A549 (cell line): ENCODE measurements at regions not wholly inside any gene's neighbourhood (a gene's known extent, or its start where the extent isn't known, plus 50 kb on each side); places are given as distances from the start of the nearest gene placed in this dataset.

ENCODE experiments used
- ATAC-seq, 2 experiments: fragments of 200-7000 bp in 1 of 2; fragments of >200 bp in 1 of 2; cut with Nextera tagmentation in 1 of 2; cut with Tn5 transposase in 1 of 2; 3 replicates each; pipeline versions ENCODE4 v1.8.0 to v1.9.1; 2018 to 2020; ENCODE audit warnings: mild to moderate bottlenecking in 1 of 2, moderate library complexity in 1 of 2
- CTCF ChIA-PET: fragments of 300-600 bp; sonication (Branson Sonifier 250); formaldehyde crosslinking; extraction: SDS; loops from one replicate; lab custom pipeline; 2021; ENCODE audit warnings: antibody characterized with exemption, inconsistent platforms; lab: Yijun Ruan, JAX
- POLR2A ChIA-PET: fragments of 350-600 bp; formaldehyde crosslinking; extraction: SDS; loops from one replicate; lab custom pipeline; 2021; ENCODE audit warnings: antibody characterized with exemption, inconsistent platforms; lab: Yijun Ruan, JAX
- DNase-seq, 2 experiments: peaks; one replicate each; pipeline versions ENCODE4 v3.0.0 to v3.0.0-alpha.2; 2011 to 2016; ENCODE audit warnings: low read depth in 1 of 2, low spot score in 1 of 2
- FAIRE-seq: peaks from 2 replicates; lab custom pipeline; 2011; peaks lifted over from hg19 to GRCh38; lab: Jason Lieb, UNC
- H3K27ac ChIP-seq, 2 experiments: fragments of >200 bp; sonication (Bioruptor Twin); formaldehyde crosslinking; 3 replicates each; pipeline ENCODE4 v1.5.1; 2016 to 2017
- H3K4me1 ChIP-seq: fragments of >200 bp; sonication (Bioruptor Twin); formaldehyde crosslinking; 3 replicates; pipeline ENCODE4 v1.6.1; 2016
- H3K4me2 ChIP-seq: fragments of >200 bp; sonication (Bioruptor Twin); formaldehyde crosslinking; 3 replicates; pipeline ENCODE4 v1.6.1; 2016
- H3K4me3 ChIP-seq: fragments of >200 bp; sonication (Bioruptor Twin); formaldehyde crosslinking; 3 replicates; pipeline ENCODE4 v1.5.1; 2016
- H3K9me3 ChIP-seq: fragments of >200 bp; sonication (Bioruptor Twin); formaldehyde crosslinking; 3 replicates; pipeline ENCODE4 v1.6.1; 2016
- CBX2 ChIP-seq: fragments of 200-600 bp; sonication (generic); IDR thresholded peaks from 2 replicates; pipeline ENCODE4 v1.6.1; 2016; ENCODE audit warnings: low read depth, mild to moderate bottlenecking, borderline replicate concordance
- ESRRA ChIP-seq: fragments of 150-350 bp; IDR thresholded peaks from 2 replicates; pipeline ENCODE4 v1.6.1; 2014; ENCODE audit warnings: mild to moderate bottlenecking, low read length, borderline replicate concordance
- FOSB ChIP-seq: fragments of 250-450 bp; sonication (Bioruptor Pico); IDR thresholded peaks from 2 replicates; pipeline ENCODE4 v1.5.0; 2020; ENCODE audit warnings: mild to moderate bottlenecking, moderate library complexity
- FOSL2 ChIP-seq, 2 experiments: fragments of 450-650 bp in 1 of 2; fragments of >200 bp in 1 of 2; sonication (Bioruptor Twin) in 1 of 2; formaldehyde crosslinking; IDR thresholded peaks; 2 replicates each; pipeline versions ENCODE4 v1.5.0 to v1.6.1; 2016 to 2020; ENCODE audit warnings: mild to moderate bottlenecking in 1 of 2, moderate library complexity in 1 of 2
- HDAC2 ChIP-seq: fragments of 200-600 bp; sonication (generic); IDR thresholded peaks from 2 replicates; pipeline ENCODE4 v1.6.1; 2016
- HEYL ChIP-seq: fragments of 250-450 bp; sonication (Bioruptor Pico); IDR thresholded peaks from 2 replicates; pipeline ENCODE4 v1.8.0; 2021; ENCODE audit warnings: mild to moderate bottlenecking, moderate library complexity
- HOXA7 ChIP-seq: fragments of 250-450 bp; sonication (Bioruptor Pico); IDR thresholded peaks from 2 replicates; pipeline ENCODE4 v1.5.0; 2020; ENCODE audit warnings: mild to moderate bottlenecking, moderate library complexity
- HOXB5 ChIP-seq: fragments of 250-450 bp; sonication (Bioruptor Pico); IDR thresholded peaks from 2 replicates; pipeline ENCODE4 v1.5.0; 2020; ENCODE audit warnings: mild to moderate bottlenecking, moderate library complexity
- JUN ChIP-seq, 2 experiments: fragments of >200 bp; sonication (Bioruptor Twin); formaldehyde crosslinking; IDR thresholded peaks; 2 replicates in 1 of 2; 3 replicates in 1 of 2; pipeline ENCODE4 v1.6.1; 2016 to 2017
- MYC ChIP-seq: IDR thresholded peaks from 2 replicates; pipeline ENCODE4 v1.6.1; 2012; ENCODE audit warnings: mild to moderate bottlenecking, inconsistent platforms, low read length, improper control_type of control experiment, borderline replicate concordance
- NFE2L2 ChIP-seq: fragments of 150-350 bp; conservative IDR thresholded peaks from 2 replicates; pipeline ENCODE4 v1.6.1; 2014; ENCODE audit warnings: low read length
- NPAS2 ChIP-seq: fragments of 250-450 bp; sonication (Bioruptor Pico); IDR thresholded peaks from 2 replicates; pipeline ENCODE4 v1.8.0; 2022; ENCODE audit warnings: mild to moderate bottlenecking, moderate library complexity, borderline replicate concordance
- NR3C1 ChIP-seq: fragments of >200 bp; sonication (Bioruptor Twin); formaldehyde crosslinking; IDR thresholded peaks from 3 replicates; pipeline ENCODE4 v1.6.1; 2017
- PHF8 ChIP-seq: fragments of 200-600 bp; sonication (generic); IDR thresholded peaks from 2 replicates; pipeline ENCODE4 v1.6.1; 2016; ENCODE audit warnings: low read depth, mild to moderate bottlenecking, antibody characterized with exemption, moderate library complexity, borderline replicate concordance
- RCOR1 ChIP-seq: fragments of 150-350 bp; IDR thresholded peaks from 2 replicates; pipeline ENCODE4 v1.6.1; 2014; ENCODE audit warnings: antibody characterized with exemption, low read length, low read depth
- RFX5 ChIP-seq: fragments of 450-650 bp; IDR thresholded peaks from 2 replicates; pipeline ENCODE4 v1.7.1; 2014; ENCODE audit warnings: antibody characterized with exemption, mild to moderate bottlenecking, moderate library complexity
- SREBF2 ChIP-seq: fragments of 450-650 bp; IDR thresholded peaks from 2 replicates; pipeline ENCODE4 v1.6.1; 2014; ENCODE audit warnings: mild to moderate bottlenecking, moderate library complexity
- WGBS: methylation state at CpG from one replicate; pipeline ENCODE4 v1.1.6; 2017; ENCODE audit errors: missing lambda C conversion rate; 5-methylcytosine and 5-hydroxymethylcytosine counted together
- TF ChIP-seq, protein P1 (sequence below): fragments of 250-450 bp; sonication (Bioruptor Pico); IDR thresholded peaks from 2 replicates; pipeline ENCODE4 v1.5.0; 2021; ENCODE audit warnings: mild to moderate bottlenecking, moderate library complexity, borderline replicate concordance
- TF ChIP-seq, protein P2 (sequence below): fragments of 200-600 bp; sonication (generic); IDR thresholded peaks from 2 replicates; pipeline ENCODE4 v1.6.1; 2016; ENCODE audit warnings: antibody characterized with exemption, mild to moderate bottlenecking, moderate library complexity
- TF ChIP-seq, protein P3 (sequence below): fragments of 450-650 bp; IDR thresholded peaks from 2 replicates; pipeline ENCODE4 v1.6.1; 2014; ENCODE audit warnings: antibody characterized with exemption
- TF ChIP-seq, protein P4 (sequence below): IDR thresholded peaks from 2 replicates; pipeline ENCODE4 v1.6.1; 2012
- TF ChIP-seq, protein P5 (sequence below): fragments of >200 bp; sonication (Bioruptor Twin); formaldehyde crosslinking; IDR thresholded peaks from 3 replicates; pipeline ENCODE4 v1.5.1; 2016

DNA sequence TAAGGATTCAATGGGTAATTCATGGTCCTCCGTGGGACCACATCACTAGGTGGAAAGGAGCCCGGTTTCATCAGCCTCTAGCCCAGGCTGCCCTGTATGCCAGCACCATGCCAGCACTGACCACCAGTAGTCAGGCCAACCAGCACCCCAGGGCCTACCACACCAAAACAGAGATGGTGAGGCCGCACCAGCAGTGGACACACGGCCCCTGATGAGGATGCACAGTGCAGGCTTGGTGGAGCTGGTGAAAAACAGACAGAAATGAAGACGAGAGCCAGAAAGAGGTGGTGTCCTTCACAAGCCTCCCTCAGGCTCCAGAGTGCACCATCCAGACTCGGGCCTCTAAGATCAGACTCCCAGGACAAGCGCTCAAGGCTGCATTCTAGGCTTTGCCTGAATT is 128.2 kb downstream of the MED10 start:
- Histone ChIP-seq H3K4me3 (no peak overlapping the region), H3K27ac (no peak overlapping the region), H3K4me1 (no peaks in the 10 kb centered on the region), H3K4me2 (no peak overlapping the region), H3K9me3 (no peaks in the 10 kb centered on the region)
- CTCF ChIA-PET: no interaction called here
- 37% methylated on average over 5 of the region's 7 CpGs for WGBS
- POLR2A ChIA-PET: no interaction called here
- no peak for TF ChIP-seq NFE2L2
- no peak for TF ChIP-seq RFX5
- no peak for TF ChIP-seq NR3C1
- TF ChIP-seq PHF8: no peak
- TF ChIP-seq NPAS2 (CRISPR knock-in tag): no peak
- no peak for TF ChIP-seq FOSB
- TF ChIP-seq MYC: no peak
- TF ChIP-seq FOSL2 (IDR thresholded peaks at IDR 0.05): no peak
- TF ChIP-seq FOSL2 (CRISPR knock-in tag; IDR thresholded peaks at IDR 0.05): no peak
- no peak for TF ChIP-seq HOXA7 (CRISPR knock-in tag)
- TF ChIP-seq, protein P1, sequence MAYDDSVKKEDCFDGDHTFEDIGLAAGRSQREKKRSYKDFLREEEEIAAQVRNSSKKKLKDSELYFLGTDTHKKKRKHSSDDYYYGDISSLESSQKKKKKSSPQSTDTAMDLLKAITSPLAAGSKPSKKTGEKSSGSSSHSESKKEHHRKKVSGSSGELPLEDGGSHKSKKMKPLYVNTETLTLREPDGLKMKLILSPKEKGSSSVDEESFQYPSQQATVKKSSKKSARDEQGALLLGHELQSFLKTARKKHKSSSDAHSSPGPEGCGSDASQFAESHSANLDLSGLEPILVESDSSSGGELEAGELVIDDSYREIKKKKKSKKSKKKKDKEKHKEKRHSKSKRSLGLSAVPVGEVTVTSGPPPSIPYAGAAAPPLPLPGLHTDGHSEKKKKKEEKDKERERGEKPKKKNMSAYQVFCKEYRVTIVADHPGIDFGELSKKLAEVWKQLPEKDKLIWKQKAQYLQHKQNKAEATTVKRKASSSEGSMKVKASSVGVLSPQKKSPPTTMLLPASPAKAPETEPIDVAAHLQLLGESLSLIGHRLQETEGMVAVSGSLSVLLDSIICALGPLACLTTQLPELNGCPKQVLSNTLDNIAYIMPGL: no peak
- TF ChIP-seq JUN (IDR thresholded peaks at IDR 0.05): no peak
- no peak for TF ChIP-seq RCOR1
- TF ChIP-seq, protein P2, sequence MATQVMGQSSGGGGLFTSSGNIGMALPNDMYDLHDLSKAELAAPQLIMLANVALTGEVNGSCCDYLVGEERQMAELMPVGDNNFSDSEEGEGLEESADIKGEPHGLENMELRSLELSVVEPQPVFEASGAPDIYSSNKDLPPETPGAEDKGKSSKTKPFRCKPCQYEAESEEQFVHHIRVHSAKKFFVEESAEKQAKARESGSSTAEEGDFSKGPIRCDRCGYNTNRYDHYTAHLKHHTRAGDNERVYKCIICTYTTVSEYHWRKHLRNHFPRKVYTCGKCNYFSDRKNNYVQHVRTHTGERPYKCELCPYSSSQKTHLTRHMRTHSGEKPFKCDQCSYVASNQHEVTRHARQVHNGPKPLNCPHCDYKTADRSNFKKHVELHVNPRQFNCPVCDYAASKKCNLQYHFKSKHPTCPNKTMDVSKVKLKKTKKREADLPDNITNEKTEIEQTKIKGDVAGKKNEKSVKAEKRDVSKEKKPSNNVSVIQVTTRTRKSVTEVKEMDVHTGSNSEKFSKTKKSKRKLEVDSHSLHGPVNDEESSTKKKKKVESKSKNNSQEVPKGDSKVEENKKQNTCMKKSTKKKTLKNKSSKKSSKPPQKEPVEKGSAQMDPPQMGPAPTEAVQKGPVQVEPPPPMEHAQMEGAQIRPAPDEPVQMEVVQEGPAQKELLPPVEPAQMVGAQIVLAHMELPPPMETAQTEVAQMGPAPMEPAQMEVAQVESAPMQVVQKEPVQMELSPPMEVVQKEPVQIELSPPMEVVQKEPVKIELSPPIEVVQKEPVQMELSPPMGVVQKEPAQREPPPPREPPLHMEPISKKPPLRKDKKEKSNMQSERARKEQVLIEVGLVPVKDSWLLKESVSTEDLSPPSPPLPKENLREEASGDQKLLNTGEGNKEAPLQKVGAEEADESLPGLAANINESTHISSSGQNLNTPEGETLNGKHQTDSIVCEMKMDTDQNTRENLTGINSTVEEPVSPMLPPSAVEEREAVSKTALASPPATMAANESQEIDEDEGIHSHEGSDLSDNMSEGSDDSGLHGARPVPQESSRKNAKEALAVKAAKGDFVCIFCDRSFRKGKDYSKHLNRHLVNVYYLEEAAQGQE: no peak
- FAIRE-seq: no peak
- no peak for ATAC-seq
- DNase-seq: no peak

DNA sequence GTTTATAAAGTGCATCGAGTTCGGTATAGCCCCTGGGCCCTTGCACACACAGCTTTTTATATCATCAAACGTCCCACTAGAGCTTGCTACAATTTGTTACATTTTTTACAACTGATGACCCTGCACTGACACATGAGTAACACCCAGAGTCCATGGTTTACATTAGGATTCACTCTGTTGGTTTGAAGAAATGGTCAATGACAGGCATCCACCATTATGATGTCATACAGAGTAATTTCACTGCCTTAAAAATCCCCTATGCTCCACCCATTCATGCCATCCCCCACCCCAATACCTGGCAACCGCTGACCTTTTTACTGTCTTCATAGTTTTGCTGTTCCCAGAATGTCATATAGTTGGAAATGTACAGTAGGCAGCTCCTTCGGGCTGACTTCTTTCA is 130.2 kb downstream of the MED10 start:
- ChIA-PET POLR2A (no interaction called here), CTCF (interaction anchor here (0.6 kb wide), 1 partner anchor 34 kb away, joined by 3 read pairs; no protein-coding TSS in a partner anchor)
- Histone ChIP-seq H3K4me2 (no peak overlapping the region), H3K9me3 (no peaks in the 10 kb centered on the region), H3K4me3 (no peak overlapping the region), H3K27ac (no peak overlapping the region), H3K4me1 (no peaks in the 10 kb centered on the region)
- ATAC-seq: no peak
- WGBS: 38% methylated on average over 5 of the region's 5 CpGs
- no peak for FAIRE-seq
- DNase-seq: no peak
- TF ChIP-seq, protein P3, sequence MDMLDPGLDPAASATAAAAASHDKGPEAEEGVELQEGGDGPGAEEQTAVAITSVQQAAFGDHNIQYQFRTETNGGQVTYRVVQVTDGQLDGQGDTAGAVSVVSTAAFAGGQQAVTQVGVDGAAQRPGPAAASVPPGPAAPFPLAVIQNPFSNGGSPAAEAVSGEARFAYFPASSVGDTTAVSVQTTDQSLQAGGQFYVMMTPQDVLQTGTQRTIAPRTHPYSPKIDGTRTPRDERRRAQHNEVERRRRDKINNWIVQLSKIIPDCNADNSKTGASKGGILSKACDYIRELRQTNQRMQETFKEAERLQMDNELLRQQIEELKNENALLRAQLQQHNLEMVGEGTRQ: no peak
- TF ChIP-seq, protein P4, sequence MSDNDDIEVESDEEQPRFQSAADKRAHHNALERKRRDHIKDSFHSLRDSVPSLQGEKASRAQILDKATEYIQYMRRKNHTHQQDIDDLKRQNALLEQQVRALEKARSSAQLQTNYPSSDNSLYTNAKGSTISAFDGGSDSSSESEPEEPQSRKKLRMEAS: no peak
- TF ChIP-seq, protein P1: no peak
- no peak for TF ChIP-seq PHF8
- TF ChIP-seq, protein P5, sequence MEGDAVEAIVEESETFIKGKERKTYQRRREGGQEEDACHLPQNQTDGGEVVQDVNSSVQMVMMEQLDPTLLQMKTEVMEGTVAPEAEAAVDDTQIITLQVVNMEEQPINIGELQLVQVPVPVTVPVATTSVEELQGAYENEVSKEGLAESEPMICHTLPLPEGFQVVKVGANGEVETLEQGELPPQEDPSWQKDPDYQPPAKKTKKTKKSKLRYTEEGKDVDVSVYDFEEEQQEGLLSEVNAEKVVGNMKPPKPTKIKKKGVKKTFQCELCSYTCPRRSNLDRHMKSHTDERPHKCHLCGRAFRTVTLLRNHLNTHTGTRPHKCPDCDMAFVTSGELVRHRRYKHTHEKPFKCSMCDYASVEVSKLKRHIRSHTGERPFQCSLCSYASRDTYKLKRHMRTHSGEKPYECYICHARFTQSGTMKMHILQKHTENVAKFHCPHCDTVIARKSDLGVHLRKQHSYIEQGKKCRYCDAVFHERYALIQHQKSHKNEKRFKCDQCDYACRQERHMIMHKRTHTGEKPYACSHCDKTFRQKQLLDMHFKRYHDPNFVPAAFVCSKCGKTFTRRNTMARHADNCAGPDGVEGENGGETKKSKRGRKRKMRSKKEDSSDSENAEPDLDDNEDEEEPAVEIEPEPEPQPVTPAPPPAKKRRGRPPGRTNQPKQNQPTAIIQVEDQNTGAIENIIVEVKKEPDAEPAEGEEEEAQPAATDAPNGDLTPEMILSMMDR: no peak
- no peak for TF ChIP-seq HDAC2
- no peak for TF ChIP-seq SREBF2
- TF ChIP-seq NR3C1: no peak
- TF ChIP-seq, protein P2: no peak
- no peak for TF ChIP-seq NFE2L2
- TF ChIP-seq HEYL (CRISPR knock-in tag): no peak
- no peak for TF ChIP-seq ESRRA
- TF ChIP-seq HOXB5: no peak
- no peak for TF ChIP-seq CBX2
- no peak for TF ChIP-seq FOSL2 (IDR thresholded peaks at IDR 0.05)
- no peak for TF ChIP-seq FOSL2 (CRISPR knock-in tag; IDR thresholded peaks at IDR 0.05)
